DMS53 (cell line): ENCODE measurements at regions not wholly inside any gene's neighbourhood (a gene's known extent, or its start where the extent isn't known, plus 50 kb on each side); places are given as distances from the start of the nearest gene placed in this dataset.

Experiments
- DNase-seq: peaks from one replicate; lab custom pipeline; 2025; lab: John Stamatoyannopoulos, UW

DNA sequence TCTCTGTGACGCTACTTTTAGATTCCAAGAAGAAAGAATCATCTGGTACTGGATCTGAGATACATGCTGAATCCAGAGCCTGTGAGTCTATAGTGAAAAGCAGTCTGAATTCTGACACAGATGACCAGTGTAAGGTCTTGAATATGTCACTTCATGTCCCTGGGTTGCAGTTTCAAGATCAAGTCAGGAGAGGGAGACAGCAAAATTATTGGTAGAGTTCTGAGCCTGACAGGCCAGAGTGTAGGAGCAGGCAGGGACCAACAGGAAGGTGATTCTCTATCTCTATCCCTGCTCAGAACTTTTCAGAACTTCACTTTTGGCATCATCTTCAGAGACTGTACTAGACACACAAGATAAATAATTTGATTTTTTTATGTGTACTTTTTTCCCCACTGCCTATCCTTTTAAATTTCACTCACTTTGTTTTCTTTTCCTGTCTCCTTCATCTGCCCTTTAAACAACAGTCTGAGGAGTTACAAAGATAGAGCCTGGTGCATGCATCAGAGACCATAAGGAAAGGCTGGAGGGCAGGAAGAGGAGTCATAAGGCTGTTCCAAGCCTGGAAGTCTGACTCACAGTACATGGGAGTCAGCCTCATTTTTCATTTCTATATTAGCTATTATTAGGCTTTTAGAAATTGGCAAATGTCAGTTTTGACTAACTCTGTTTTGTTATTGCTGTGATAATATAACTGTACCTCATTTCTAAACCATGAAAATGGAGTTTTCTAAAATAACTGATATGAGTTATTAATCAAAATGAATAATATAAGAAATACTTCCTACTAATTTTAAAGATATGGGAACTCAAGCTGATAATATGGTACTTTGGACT, 120.2 kb upstream of the TMEM229A start:
- DNase-seq: peak; percentile 77

DNA sequence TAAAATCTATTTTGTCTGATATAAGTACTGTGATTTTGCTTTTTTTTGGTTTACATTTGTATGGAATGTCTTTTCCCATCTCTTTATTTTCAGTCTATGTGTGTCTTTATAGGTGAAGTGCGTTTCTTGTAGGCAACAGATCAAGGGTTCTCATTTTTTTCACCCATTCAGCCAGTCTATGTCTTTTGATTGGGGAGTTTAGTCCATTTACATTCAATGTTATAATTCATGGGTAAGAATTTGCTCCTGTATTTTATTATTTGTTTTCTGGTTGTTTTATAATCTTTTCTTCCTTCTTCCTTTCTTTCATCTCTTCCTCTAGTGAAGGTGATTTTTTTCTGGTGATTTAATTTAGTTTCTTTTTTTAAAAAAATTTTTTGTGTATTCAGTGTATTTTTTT, 104.8 kb upstream of the TMEM229A start:
- DNase-seq: no peak

DNA sequence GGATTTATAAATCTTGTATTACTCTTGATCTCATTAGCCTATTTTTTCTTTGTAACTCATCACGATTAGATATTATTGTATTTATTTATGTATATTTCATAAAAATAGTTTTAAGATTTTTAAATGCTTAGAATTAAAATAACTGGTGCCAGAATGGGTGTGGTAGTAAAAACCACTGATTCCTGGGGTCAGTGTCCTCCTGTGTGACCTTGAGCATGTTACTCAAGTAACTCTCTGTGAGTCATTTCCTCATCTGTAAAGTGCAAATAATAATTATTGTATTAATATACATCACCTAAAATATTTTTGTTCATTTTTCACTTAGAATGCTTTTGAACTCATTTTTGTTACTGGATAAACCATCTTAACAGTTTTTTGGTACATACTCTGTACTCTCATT, 91.3 kb upstream of the TMEM229A start:
- peak; percentile 28 for DNase-seq

DNA sequence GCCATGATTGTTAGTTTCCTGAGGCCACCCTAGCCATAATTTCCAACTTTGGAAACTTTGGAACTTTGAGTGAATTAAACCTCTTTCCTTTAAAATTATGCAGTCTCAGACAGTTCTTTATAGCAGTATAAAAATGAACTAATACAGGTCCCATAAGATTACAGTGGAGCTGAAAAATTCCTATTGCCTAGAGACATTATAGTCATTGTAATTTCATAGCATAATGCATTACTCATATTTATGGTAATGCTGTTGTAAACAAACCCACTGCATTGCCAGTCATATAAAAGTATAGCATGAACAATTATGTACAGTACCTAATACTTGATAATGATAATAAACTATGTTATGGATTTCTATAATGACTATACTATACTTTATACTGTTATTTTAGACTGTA, 88.0 kb upstream of the TMEM229A start:
- DNase-seq: no peak

DNA sequence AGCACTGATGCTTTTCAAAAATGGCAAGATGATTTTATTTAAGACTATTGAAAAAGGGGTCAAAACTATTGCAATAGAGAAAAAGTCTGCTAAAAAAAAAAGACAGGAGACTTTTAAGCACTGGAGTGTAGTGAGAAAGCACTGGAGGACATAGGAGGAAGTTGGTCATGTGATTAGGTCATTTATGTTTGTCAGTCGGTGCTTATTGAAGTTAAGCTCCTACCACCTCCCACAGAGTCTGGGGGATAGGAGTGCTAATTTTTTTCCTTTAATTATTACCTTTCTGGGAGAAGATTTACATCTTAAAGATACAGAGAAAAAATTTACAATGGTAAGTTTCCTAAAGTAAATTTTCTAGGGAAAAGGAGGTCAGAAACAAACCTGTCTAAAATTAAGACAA, 80.2 kb upstream of the TMEM229A start:
- DNase-seq: no peak

DNA sequence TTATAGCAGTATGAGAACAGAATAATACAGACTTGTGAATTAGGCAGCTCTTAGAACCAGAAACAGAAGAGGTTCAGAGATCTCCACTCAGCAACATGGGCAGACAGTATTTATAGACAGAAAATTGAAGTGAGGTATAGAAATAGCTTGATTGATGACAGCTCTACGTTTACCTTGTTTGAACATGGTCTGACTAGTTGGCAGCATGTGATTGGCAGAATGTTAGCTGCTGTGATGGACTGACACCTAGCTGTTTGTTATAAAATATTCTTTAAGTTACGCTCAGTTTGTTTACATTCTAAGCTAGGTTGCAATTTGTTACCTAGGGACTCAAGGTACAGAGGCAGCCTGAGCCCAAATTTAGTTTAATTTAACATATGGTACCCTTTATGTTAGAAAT, 73.7 kb upstream of the TMEM229A start:
- no peak for DNase-seq

DNA sequence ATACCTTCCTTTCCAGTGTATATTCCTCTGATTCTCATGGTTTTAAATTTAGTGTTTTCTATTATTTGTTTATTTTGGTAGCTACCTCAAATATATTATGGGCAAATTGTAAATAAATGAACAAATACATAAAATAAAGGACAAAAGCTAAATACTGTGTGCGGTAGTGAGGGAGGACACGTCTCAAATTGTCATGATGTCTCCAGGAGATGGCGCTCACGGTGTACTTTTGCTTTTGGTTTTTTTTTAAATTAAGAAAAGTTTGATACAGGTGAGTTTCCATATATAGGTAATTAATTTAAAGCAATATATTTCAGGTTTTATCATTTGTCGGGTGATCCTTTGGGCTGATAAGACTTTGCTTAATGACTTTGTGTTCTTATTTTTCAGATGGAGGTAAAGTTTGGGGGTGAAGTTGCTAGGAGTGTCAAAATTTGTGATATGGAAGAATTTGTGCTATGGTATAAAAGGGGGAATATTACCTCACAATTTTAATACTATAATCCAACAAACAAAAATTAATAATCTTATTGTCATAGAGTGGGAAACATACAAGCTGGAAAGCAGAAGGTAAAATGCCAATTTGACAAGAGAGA, 68.4 kb upstream of the TMEM229A start:
- DNase-seq: peak; percentile 75

DNA sequence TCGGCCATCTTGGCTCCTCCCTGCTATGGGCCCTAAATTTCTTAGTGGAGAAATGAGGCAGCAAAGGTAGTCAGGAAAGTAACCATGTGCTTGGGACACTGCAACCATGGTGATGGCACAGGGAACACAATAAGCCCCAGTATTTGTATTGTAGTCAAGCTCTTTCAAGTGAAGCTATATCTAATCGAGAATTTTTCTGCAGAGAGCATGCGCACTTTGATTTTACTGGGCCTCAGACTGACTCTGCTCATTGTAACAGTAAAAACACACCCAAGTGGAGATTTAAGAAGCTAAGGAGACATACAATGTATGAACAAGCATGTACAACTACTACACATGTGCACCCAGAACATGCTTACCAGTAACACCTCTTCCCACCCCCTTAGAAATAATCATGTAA, 67.3 kb upstream of the TMEM229A start:
- peak; percentile 47 for DNase-seq

DNA sequence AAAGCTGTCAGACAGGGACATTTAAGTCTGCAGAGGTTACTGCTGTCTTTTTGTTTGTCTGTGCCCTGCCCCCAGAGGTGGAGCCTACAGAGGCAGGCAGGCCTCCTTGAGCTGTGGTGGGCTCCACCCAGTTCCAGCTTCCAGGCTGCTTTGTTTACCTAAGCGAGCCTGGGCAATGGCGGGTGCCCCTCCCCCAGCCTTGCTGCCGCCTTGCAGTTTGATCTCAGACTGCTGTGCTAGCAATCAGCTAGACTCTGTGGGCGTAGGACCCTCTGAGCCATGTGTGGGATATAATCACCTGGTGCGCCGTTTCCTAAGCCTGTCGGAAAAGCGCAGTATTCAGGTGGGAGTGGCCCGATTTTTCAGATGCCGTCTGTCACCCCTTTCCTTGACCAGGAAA, 66.7 kb upstream of the TMEM229A start:
- peak; percentile 36 for DNase-seq

DNA sequence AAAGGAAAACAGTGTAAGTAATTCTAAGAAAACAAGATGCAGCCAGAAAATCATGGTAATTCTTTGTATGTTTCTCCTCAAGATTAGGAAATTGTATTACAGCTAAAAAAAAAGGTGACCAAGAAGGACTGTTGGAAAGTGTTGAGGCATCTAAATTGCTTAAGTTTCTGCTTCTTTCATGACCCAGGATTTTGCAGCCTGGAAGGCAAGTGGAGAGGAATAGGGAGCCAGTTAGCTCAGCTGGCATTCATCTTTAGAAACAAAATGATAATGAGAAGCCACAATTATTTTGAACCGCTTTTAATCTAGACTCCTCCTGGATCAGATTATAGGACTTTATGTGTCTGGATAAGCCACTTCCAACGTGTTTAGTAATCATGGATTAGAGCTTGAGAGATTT, 56.8 kb upstream of the TMEM229A start:
- no peak for DNase-seq

DNA sequence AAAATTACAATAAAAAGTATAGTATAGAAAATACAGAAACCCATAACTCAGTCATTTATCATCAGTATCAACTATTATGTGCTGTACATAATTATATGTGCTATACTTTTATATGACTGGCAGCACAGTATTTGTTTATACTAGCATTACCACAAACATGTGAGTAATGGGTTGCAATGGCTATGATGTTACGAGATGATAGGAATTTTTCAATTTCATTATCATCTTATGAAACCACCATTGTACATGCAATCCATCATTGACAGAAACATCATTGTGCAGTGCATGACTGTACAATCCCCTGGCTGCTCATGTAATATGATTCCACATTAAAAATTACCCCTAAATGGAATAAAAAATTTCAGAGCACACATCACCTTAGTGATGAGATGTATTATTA, 55.7 kb upstream of the TMEM229A start:
- no peak for DNase-seq

DNA sequence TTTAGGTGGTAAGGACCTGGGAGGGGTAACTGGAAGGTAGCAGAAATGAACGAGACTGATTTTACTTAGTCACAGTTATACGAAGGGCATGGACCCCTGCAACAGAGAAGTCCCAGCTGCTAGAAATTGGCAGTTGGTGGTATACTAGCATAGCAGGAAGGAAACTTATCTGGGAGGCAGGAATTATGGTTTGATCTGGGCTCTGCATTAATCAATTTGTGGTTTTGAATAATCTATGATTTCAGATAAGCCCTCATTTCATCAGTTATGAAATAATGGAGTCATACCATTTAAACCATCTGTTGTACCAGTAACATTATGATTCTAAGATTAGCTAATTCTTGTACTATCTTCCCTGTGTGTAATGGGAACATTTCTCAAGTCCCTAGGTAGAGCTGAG, 54.0 kb upstream of the TMEM229A start:
- DNase-seq: no peak

DNA sequence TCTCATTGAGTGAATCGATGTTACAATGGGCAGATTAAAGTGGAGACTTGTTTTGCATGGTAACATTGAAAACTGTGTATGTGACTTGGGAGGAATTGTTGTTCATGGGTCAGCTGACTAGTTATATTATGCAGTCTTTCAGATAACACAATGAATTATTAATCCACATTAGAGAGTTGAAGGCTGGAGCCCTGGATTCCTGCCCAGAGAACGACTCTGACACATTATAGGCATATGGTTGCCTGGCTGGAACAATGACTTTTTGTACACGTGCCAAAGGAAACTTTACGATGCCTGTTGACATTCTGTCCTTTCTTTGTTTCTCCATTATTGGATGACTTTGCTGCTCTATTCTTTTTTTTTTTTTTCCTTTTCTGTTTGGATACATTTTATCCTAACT, 52.3 kb upstream of the TMEM229A start:
- DNase-seq: peak; percentile 19

DNA sequence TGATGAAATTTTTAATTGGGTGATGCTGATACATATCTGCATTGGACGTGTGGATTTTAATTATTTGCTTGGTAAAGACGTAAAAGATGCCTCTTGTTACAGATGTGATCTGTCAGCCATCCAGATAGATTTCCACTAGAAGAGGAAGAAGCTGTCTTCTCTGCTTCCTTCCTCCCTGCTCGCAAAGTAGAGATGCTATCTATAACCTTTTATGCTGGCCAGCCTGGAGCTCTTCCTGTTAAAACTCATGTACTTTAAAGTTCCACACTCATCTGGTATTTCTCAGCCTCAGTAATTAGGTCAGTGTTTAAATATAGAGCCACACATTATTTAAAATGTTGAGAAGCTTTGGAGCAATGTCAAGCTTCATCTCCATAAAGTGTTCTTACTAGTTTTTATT, 51.2 kb upstream of the TMEM229A start:
- no peak for DNase-seq
